Embryonic facial prominence (tissue), 1 donor: ENCODE measurements at regions not wholly inside any gene's neighbourhood (a gene's known extent, or its start where the extent isn't known, plus 50 kb on each side); places are given as distances from the start of the nearest gene placed in this dataset.
"Not testable (repeated sequence)": the region's sequence is repeated elsewhere in the genome, so short reads cannot be mapped to it uniquely, and the experiment has no call there.

Experiments
- DNase-seq: peaks from one replicate; pipeline ENCODE4 v3.0.0-alpha.2; 2016; ENCODE audit errors: extremely low spot score

DNA sequence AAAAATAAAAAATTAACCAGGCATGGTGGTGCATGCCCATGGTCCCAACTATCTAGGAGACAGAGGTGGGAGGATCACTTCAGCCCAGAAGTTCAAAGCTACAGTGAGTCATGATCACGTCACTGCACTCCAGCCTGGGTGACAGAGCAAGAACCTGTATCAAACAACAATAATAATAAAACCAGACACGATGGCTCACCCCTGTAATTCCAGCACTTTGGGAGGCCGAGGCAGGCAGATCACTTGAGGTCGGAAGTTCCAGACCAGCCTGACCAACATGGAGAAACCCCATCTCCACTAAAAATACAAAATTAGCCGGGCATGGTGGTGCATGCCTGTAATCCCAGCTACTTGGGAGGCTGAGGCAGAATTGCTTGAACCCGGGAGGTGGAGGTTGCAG lies 159.4 kb downstream of the SKIDA1 start:
- DNase-seq, result not testable (repeated sequence)

DNA sequence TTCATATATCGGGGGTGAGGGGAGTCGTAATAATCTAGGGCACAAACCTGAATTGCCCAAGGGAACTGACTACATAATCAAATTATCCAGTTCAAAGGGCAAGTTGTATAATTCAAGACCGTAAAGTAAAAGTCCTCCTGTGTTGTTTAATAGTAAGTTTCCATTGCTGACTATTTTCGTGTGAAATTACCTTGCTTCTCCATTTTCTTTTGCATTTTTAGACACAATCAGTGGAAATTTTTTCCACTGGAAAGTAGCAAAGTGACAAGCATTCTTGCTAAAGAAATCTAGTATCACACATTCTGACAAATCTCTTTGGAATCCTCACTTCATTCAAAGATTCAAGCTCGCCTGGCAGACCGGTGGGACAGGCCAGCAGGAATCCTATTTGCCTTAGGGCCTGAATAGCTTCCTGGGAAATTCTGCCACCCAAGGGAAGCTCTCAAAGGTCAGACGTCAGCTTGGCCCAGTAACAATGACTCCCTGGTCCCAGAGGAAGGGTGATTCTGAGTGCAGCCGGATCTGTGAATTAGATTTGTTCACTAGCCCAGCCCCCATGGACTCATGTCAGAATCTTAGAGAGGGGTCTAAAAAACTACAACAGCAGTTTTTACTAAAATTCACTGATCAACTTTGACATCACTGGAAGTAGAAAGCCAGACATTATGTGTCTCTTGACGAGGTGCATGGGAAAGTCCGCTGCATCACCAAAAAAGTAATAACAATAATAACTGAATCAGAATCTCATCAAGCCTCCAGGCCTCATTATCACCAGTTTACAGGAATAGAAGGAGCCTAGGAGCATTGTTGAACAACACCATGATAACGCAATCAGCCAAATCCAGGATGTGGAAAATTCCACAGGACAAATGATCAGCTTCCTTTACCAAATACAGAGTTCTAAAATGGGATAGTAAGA lies 161.0 kb downstream of the SKIDA1 start:
- DNase-seq, result no peak

DNA sequence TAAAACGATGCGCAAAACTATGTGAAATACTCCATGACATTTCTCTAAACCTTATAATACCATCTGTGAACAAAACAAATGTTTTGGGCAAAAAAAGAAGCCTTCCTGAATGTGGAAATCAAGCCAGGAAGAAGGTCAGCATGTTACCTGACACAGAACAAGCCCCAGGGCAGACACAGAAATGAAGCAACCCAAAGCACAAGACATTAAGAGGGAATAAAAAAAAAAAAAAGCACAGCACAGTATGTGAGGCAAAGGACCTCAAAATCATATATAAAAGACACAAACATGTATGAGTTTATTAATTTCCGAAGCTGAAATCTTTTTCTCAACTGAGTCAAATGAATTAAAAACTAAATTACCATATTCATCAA lies 161.8 kb downstream of the SKIDA1 start:
- no peak for DNase-seq

DNA sequence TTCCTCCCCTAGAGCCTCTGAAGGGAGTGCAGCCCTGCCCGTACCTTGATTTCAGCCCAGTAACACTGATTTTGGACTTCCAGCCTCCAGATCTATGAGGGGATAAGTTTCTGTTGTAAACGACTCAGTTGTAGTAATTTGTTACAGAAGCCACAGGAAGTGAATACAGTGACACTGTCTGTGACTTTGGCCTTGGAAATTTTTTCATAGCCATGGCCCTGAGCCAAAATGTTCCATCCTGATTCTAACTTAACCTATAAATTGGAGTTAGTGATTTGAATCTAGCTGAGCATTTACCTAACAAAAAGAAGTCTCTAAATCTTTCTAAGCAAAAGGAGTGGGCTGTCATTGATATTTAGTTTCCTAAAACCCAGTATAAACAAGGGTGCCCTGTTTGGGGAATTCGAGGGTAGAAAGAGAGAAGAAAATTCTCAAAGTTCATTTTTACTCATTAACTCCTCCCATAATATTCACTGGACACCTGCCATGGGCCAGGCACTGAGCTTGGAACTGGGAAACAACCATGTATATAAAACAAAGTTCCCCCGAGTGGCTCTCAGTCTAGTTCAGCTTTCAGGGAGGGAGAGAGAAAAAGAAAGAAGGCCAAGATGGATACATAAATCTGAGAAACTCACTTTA lies 162.3 kb downstream of the SKIDA1 start:
- no peak for DNase-seq

DNA sequence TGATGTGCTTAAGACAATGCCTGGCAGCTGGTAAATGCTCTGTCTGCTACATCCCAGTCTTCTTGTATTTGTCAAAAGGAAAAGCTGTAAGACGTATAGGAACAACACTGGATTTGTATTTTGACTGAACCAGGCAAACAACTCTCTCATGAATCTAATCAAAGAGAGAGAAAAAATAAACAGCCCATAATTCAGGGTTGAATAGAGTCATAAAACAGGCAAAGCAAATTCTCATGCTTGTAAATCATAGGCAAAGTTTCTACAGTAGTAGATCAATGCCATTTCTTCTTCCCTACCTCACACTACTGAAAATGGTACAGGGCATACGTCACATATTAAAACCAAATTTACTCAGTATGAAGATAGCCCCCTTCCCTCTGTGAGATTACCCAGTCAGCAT lies 166.3 kb downstream of the SKIDA1 start:
- DNase-seq, result no peak

DNA sequence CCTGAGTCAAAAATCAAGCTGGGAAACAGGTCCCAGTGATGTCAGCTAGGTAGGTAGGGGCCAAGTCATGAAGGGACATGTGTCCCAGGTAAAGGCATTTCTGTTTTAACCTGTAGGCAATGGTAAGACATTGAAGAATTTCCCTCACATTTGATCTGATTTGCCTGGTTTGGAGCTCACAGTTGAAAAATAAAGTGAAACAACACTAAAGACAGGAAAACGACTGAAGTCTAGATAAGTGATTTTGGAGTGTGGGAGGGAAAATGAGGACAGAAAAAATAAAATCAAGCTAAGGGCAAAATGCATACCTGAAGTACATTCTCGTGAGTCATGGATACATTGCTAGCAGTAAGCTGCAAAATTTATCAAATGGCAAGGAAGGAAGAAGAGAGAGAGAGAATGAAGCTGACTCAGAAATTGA lies 169.9 kb downstream of the SKIDA1 start:
- DNase-seq, result no peak

DNA sequence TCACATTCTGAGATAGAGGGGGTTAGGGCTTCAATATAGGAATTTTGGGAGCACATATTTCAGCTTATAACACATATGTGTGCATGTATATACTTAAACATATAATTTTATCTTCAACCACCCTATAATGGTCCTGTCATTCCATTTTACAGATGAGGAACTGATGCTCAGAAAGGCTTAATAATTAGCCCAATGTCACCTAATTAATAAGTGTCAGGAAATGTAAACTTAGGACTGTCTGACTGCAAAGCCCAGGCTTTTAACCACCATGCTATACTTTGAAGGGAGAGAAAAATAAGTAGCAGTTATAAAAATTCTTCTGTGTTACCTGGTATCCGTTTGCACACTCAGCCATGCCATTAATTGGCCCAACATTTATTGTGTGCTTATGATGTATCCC lies 172.6 kb downstream of the SKIDA1 start:
- DNase-seq, result no peak

DNA sequence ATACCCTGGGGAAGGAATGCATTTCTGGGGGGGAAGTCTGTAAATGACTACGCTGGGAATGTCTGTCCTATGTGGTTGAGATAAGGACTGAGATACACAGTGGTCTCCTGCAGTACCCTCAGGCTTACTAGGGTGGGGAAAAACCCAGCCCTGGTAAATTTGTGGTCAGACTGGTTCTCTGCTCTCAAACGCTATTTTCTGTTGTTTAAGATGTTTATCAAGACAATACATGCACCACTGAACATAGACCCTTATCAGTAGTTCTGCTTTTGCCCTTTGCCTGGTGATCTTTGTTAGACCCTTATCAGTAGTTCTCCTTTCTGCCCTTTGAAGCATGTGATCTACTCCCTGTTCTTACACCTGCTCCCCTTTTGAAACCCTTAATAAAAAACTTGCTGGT lies 173.9 kb downstream of the SKIDA1 start:
- not testable (repeated sequence) for DNase-seq

DNA sequence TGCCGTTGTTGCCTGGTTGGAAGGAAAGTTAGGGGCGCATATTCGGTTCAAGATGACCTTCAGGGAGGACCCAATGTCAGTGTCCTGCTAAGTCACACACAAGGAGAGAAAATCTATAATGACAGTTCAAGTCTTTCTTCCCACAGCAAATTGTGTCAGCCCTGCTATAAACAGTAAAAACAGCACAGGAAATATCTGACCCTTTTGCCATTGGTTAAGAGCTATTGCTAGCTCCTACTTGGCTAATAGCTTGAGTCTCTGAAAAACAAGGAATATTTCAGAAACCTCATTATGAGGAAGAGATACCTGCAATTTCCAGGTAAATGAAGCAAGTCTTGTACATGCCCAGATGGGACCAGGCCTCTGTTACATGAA lies 175.6 kb downstream of the SKIDA1 start:
- DNase-seq, result no peak

DNA sequence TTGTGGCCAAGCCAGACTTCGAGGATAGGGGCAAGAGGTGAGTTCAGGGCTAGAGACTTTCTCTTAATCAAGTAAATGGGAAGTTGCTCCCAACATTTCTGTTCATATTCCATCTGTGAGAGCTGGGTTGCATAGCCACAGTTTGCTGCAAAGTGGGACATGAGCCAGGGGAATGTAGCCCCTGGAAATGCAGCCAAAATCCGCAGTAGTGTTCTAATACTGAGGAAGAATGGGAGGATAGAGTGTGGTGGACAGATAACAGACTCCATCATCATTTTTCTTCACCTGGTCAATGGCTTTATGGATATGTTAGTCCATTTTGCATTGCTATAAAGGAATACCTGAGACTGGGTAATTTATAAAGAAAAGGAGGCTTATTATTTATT lies 177.7 kb downstream of the SKIDA1 start:
- DNase-seq, result no peak

DNA sequence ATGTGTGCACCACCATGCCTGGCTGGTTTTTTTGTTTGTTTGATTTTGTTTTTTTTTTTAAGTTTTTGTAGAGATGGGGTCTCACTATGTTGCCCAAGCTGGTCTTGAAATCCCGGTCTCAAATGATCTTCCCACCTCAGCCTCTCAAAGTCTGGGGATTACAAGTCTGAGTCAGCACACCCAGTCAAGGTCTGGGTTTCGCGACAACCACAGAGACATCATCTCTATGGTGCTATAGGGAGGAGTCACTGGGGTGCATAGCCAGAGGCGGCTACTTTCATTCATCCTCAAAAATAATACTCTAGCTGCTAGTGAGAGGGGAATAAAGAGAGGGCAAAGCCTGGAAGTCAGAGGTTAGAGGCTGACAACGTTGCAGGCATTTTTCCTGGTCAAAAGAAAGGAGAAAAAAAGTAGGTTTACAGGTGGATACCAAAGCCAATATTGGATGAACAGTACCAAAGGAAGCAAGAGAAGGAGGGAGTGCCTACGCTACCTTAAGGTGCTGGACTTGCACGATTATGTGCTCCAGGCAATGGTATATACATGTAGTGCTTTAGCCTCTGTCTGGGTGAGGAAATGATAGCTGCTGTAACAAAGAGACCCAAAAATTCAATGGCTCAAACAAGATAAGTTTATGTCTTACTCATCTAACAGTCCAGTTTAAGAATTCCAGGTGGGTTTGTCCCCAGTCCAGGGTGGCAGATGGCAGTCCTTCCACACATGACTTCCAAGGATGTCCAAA lies 178.3 kb downstream of the SKIDA1 start:
- DNase-seq, result no peak

DNA sequence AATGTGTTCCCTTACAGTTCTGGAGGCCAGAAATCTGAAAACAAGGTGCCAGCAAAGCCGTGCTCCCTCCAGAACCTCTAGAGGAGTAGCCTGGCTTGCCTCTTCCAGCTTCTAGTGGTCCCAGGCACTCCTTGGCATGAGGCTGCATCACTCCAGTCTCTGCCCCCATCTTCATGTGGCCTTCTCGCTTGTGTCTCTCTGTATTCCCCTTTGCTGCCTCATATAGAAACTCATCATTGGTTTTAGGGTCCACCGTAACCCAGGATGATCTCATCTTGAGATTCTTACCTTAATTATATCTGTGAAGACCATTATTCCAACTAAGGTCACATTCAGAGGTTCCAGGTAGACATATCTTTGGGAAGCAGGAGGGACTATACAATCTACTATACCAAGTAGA lies 182.4 kb downstream of the SKIDA1 start:
- DNase-seq, result no peak

DNA sequence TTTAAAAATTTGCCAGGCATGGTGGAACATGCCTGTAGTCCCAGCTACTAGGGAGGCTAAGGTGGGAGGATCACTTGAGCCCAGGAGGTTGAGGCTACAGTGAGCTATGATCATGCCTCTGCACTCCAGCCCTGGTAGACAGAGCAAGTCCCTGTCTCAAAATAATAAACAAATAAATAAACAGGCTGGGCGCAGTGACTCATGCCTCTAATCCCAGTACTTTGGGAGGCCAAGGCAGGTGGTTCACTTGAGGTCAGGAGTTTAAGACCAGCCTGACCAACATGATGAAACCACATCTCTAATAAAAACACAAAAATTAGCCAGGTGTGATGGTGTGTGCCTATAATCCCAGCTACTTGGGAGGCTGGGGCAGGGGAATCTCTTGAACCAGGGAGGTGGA lies 183.0 kb downstream of the SKIDA1 start:
- DNase-seq, result not testable (repeated sequence)

DNA sequence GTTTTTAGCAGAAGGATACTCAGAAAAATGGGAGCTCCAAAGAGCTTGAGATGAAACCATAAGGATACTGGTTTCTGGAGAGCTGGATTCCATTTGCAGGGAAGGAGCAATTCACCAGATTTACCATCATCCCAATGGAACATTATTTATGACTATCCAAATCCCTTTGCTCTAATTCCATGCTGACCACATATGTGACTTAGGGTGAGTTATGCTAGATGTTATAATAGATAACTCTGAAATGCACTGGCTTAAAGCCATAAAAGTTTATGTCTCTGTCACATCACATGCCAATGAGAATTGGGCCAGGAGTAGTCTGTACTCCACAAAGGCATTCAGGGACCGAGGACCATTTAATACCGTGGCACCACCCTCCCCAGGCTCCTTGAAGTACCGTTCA lies 185.2 kb downstream of the SKIDA1 start:
- DNase-seq, result no peak

DNA sequence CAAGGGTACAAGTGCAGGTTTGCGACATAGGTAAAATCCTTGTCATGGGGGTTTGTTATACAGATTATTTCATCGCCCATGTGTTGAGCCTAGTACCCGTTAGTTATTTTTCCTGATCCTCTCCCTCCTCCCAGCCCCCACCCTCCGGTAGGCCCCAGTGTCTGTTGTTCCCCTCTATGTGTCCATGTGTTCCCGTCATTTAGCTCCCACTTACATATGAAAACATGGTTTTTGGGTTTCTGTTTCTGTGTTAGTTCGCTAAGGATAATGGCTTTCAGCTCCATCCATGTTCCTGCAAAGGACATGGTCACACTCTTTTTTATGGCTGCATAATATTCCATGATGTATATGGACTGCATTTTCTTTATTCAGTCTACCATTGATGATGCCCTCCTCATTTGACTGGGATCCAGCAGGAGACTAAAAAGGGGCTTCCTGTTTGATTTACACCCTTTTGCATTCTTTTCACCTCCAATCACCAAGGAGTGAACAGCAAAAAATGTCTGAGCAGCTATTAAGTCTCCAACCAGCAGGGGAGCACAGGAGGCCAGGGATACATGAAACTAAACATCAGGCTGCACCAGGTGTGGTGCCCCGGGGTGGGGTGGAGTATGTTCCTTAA lies 188.2 kb downstream of the SKIDA1 start:
- no peak for DNase-seq

DNA sequence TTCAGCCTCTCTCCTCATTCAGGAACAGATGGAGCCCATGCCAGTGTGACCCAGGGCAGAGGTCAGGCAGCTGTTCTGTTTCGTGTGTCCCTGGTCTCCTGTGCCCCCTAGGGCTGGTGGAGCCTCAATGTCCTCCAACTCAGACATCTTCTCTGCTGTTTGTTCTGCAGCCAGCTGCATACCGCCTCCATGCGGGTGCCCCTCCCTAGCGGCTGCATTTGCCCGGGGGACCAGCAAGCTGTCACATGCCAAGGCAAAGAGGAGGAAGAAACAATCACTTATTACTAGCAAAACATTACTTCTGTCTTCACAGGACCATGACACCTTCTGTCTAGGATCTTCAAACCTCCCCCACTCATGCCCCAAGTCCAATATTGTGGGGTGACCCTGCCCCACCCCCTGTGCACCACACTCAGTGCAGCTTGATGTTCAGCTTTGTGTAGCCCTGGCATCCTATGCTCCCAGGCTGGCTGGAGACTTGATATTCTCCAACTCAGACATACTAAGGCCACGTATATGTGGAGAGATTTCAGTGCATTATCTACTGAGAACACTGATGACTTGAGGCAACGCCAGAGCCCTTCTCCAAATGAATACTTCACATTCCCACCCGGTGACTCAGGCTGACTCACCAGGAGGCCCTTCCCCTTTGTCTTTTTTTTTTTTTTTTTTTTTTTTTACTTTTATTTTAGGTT lies 188.9 kb downstream of the SKIDA1 start:
- DNase-seq, result no peak

DNA sequence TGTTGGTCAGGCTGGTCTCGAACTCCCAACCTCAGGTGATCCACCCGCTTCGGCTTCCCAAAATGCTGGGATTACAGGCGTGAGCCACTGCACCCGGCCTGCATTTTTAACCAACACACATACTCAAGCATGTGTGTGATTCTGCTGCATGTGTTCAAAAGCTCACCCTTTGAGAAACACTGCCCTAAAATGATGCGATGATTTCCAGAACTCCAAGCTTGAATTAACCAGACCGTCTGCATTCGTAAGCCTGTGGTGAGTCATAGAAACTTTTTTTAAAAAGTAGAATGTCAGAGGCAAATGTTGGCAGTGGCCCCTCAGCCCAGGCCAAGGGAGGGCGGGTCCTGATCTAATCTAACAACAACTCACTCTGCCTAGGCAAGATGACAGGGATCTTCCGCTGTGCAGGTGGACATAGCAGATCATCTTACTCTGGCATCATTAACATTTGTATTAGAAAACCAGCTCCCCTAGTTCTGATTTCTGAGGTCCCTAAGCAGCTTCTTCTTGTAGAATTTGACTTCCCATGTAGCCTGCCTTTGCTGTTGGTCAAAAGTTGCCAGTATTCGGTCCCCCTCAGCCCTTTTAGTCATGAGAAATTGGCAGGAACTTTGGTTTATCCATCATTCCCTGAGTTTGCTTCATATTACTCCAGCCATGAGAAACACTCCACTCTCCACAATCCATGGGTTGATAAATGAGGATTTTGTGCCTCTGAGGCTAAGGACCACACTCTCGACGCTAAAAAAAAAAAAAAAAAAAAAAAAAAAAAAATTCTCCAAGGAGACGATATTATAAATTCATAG lies 190.4 kb downstream of the SKIDA1 start:
- no peak for DNase-seq

DNA sequence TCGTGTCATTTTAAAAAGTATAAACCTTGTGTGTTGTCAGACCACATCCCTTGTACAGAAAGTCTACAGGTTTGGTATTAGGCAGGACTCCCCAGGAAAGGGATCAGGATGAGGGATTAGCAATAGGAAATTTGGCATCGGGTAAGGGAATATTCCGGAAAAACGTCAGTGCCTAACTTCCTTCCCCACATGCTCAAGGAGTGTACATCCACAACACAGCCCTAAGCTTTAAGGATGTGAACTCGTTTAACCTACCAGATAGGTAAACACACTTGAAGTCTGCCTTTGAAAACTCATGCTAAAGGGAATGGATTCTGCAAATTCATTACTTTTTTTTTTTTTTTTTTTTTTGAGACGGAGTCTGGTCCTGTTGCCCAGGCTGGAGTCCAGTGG lies 194.9 kb downstream of the SKIDA1 start:
- DNase-seq, result no peak

DNA sequence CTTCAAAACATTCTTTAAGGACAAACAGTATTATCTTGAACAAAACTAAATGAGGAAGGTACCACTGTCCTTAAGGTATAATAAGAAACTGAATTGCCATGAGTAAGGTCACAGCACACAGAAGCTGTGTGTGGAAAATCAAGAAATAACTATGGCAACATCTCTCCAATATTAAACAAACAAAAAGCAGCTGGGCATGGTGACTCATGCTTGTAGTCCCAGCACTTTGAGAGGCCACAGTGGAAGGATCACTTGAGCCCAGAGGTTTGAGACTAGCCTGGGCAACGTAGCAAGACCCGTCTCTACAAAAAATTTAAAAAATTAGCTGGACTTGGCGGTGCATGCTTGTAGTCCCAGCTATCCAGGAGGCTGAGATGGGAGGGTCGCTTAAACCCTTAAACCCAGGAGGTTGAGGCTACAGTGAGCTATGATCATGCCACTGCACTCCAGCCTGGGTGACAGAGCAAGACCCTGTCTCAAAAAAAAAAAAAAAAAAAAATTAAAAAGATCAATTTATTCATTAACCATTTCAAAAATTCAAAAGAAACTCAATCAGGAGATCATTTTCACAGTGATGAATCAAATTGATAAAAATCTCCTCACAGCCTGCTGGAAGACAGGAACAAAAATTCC lies 195.4 kb downstream of the SKIDA1 start:
- no peak for DNase-seq

DNA sequence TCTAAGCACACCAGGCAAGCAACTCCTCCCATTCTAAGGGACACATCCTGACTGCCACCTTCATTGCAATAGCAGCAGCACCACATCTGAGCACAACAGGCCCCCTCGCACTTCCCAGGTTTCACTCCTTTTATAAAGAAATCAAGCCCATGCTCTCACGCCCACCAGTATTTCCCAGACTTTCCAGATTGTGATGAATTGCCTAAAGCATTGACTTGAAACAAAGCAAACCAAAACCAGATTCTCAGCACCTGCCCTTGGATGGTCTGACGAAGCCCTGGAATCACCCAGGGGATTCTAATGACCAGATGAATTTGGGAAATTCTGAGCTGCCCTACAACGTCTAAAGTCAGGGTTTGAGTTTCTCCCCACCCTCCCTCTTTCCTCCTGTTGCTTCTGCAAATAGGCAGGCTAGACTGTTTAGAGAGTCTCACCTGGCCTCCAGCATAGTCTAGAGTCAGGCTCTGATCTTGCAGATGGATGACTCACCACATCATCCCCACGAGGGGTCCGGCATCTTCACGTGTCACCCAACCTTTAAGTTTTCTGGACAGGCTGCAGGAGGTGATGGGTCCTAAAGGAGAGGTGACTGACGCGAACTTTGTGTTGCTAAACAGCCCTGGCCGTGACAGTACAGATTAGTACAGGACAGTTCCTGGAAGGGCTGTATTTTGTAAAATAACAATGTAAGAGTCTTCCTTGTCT lies 198.0 kb downstream of the SKIDA1 start:
- no peak for DNase-seq
